ENCODE measurements at regions not wholly inside any gene's neighbourhood (a gene's known extent, or its start where the extent isn't known, plus 50 kb on each side); places are given as distances from the start of the nearest gene placed in this dataset.

DNA sequence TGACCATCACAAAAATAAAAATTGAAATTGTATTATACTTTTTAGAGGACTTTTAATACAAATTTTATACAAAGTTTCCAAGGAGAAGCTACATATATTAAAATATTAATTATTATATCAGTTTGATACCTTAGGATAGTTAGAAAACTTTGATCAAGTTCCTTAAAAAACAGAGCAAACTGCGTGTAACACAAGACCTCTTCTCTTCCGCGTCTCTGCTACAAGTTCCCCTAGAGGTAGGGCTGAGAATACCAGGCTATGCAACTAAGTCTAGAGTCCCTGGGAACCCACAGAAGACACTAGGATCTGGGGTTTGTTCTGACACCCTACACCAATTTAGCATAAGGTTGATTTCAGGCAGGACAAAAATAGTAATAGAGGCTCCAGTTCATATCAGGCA is 319.0 kb downstream of the FOXG1 start:
- no CpG with 5 or more reads among the region's 3 CpGs for WGBS (ENCODE audit: extremely low coverage, insufficient read length, low lambda C conversion rate)
- DNase-seq = peak; percentile 35
- no peak overlapping the region for H2BK15ac ChIP-seq (ENCODE audit: low read depth, low read length)
- no peak overlapping the region for H3K18ac ChIP-seq (ENCODE audit: insufficient read length, low read depth, low read length)
- H2AFZ ChIP-seq (ENCODE audit: low read length) = no peak overlapping the region
- no peaks in the 10 kb centered on the region for H3K4me1 ChIP-seq (ENCODE audit: insufficient read depth, low read length)
- no peaks in the 10 kb centered on the region for H3K23me2 ChIP-seq (ENCODE audit: insufficient read length, low read depth, low read length, poor library complexity, severe bottlenecking)
- H3K9me3 Mint-ChIP-seq = no peaks in the 10 kb centered on the region; a peak in 1 of 5 replicates
- H3T11ph ChIP-seq (ENCODE audit: low read length) = no peak overlapping the region
- peaks cover 0 to 3% (median 0%) of the 10 kb centered on the region in 3 experiments; a peak in 1 of 7 replicates for H3K36me3 Mint-ChIP-seq (ENCODE audit: insufficient read depth in 1 of 3, low read depth in 3 of 3)
- no peak overlapping the region for H2AK5ac ChIP-seq (ENCODE audit: insufficient read length, low read length)
- H4K5ac ChIP-seq (ENCODE audit: insufficient read length, low read depth, low read length) = no peak overlapping the region
- H4K20me1 ChIP-seq (ENCODE audit: control insufficient read depth, insufficient read depth, insufficient read length) = no peaks in the 10 kb centered on the region
- H3K4me2 ChIP-seq (ENCODE audit: insufficient read depth, insufficient read length, low read length) = no peak overlapping the region
- H3K4me3 Mint-ChIP-seq = no peak overlapping the region
- H3K23ac ChIP-seq (ENCODE audit: insufficient read length, low read depth, low read length) = no peak overlapping the region
- H2BK5ac ChIP-seq (ENCODE audit: insufficient read length, low read length) = no peak overlapping the region
- H3K27me3 Mint-ChIP-seq (ENCODE audit: low read depth) = no peaks in the 10 kb centered on the region; the same call in 1 of the 2 replicates
- H3K4ac ChIP-seq (ENCODE audit: low read depth, low read length) = no peak overlapping the region
- no peak overlapping the region for H2BK20ac ChIP-seq (ENCODE audit: low read depth, low read length, poor library complexity, severe bottlenecking)
- no peak overlapping the region for H3K9ac ChIP-seq (ENCODE audit: extremely low read depth, insufficient read length, low read length)
- H3K9me3 ChIP-seq (ENCODE audit: control insufficient read depth, low read depth, low read length) = no peaks in the 10 kb centered on the region
- no peak overlapping the region for H4K8ac ChIP-seq (replicated peaks; ENCODE audit: insufficient read length, low read depth, low read length)
- H2BK12ac ChIP-seq (ENCODE audit: insufficient read length, low read depth, low read length) = no peak overlapping the region
- H3K56ac ChIP-seq (ENCODE audit: insufficient read length, low read depth, low read length) = no peak overlapping the region
- H3K14ac ChIP-seq (ENCODE audit: insufficient read depth, low read length) = no peak overlapping the region
- no peaks in the 10 kb centered on the region for H3K4me1 Mint-ChIP-seq
- peak; percentile 59 for TF ChIP-seq CTCF (conservative IDR thresholded peaks at IDR 0.05)
- H3K79me2 ChIP-seq (ENCODE audit: insufficient read depth, low read length) = no peaks in the 10 kb centered on the region
- no peaks in the 10 kb centered on the region for H3K79me1 ChIP-seq (ENCODE audit: insufficient read depth, low read depth, low read length, poor library complexity, severe bottlenecking)
- H2BK120ac ChIP-seq (ENCODE audit: low read depth, low read length, poor library complexity, severe bottlenecking) = no peak overlapping the region
- H3K27me3 ChIP-seq (ENCODE audit: insufficient read depth, low read length) = no peaks in the 10 kb centered on the region
- H3K27ac Mint-ChIP-seq = no peak overlapping the region
- H4K91ac ChIP-seq (ENCODE audit: insufficient read length, low read depth, low read length) = no peak overlapping the region
- no peak overlapping the region for H3K27ac ChIP-seq (ENCODE audit: insufficient read length, low read depth, low read length)

Data from H9 (cell line).